Hematopoietic multipotent progenitor cell treated with erythropoietin and hydrocortisone succinate and interleukin-3 and kit ligand, for 8 days (in vitro differentiated cells): ENCODE measurements at regions not wholly inside any gene's neighbourhood (a gene's known extent, or its start where the extent isn't known, plus 50 kb on each side); places are given as distances from the start of the nearest gene placed in this dataset.
"Not testable (repeated sequence)": the region's sequence is repeated elsewhere in the genome, so short reads cannot be mapped to it uniquely, and the experiment has no call there.

Source experiments
- DNase-seq: peaks from one replicate; pipeline ENCODE4 v3.0.0-alpha.2; 2015

DNA sequence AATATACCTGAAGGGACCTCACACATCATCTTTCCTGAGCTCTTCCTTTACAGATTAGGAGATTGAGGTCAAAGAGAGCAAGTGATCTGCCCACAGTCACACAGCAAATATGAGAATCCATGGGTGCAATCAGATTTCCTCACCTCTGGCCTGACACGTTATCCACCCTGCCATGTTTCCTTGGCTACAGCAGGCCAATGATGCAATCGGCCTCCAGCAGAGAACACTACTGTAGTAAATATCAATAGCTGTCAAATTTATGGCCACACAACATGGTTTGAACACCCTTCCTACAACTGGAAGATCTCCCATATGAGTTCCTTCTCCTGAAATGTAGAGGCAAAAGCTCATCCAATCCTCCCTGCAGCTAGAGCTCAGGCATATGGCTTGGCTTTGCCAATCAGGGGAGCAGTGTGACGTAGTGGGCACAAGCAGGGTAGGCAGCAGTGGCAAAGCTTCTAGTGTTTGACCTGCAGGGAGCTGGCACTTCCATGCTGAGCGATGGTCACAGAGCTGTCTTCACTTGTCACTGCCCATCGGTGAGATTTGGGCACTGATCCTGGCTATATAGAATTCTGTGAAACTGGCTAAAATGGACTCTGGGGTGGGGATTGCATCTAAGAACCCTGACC lies 271.3 kb downstream of the TJP1 start:
- no peak for DNase-seq

- DNase-seq: no peak
Measured at GRCh38 chr15:29548006-29548405, 274.3 kb downstream of the TJP1 start.

- DNase-seq: no peak
Measured at GRCh38 chr15:29544513-29545128, 275.0 kb upstream of the NSMCE3 start.

- DNase-seq: no peak
Measured at GRCh38 chr15:29542994-29543393, 273.4 kb upstream of the NSMCE3 start.

DNA sequence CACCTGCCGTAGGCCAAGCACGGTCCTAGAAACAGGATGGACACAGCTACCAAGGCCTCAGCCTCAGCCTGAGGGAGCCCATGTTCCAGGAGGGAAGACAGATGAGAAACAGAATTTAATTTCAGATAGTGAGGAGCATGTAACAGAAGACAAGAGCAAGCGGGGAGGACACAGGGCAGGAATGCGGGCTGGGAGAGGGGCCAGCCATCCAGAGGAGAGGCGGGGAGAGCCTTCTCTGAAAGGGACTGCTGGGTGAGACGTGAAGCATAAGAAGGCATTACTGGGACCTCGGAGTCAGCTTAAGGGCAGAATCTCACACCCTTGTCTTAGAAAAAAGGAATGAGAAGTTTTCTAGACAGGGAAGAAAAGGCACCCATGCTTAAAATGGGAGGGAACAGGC lies 271.7 kb upstream of the NSMCE3 start:
- no peak for DNase-seq

DNA sequence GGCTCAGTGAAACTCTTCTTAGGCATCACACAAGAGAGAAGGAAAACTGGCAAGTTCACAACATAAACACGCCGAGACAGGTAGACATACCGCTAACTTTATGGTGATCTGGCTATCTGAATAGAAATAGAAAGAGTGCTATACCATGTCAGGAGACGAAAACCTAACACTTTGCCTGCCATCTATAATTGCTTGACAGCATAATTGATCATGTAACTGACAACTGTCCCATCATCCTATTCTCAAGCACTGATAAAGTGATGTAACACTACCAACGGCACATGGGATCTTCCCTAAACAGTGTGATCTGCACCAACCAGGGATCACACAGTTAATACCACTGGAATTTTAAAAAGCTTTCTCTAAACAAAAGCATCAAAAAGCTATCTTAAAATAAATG lies 270.9 kb upstream of the NSMCE3 start:
- DNase-seq: no peak

DNA sequence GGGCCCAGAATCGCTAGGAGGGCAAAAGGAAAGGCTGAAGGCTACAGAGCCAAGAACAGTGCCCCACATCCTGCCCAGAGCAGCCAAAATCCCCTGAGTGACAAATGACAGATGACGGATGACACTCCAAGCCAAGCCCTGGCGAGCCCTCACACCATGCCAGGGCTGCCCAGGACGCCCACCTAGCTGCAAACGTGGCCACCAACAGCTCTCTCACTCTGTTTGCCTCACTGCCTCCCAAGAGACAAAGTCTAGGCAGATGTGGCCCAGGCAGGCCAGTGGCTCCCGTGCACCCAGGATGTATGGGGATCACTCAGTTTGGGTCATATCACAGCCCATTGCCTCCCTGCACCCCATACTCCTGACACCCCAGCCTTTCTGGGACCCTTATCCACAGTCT lies 270.1 kb upstream of the NSMCE3 start:
- DNase-seq: no peak

GRCh38 chr15:29538044-29538443 lies 268.4 kb upstream of the NSMCE3 start:
- DNase-seq: no peak

- no peak for DNase-seq
Measured at GRCh38 chr15:29535952-29536351, 266.3 kb upstream of the NSMCE3 start.

DNA sequence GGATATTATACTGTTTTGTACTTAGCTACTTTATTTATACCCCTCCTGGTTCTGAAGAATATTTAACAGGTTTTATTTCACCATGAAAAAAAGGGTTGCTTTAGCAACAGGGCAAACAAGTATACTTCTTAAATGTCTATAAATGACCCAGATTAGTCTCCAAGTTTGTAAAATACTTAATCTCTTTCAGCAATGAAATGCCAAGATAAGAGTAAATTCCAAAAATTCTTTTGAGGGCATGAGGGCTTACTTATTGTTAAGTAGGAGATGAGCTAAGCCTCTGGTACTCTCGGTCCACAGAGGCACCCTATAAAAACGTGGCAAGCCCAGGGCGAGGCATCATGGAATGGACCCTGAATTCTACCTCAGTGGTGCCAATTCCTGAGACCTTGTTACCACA lies 264.8 kb upstream of the NSMCE3 start:
- no peak for DNase-seq

- no peak for DNase-seq
Measured at GRCh38 chr15:29533647-29534046, 264.0 kb upstream of the NSMCE3 start.

GRCh38 chr15:29532296-29532695 lies 262.7 kb upstream of the NSMCE3 start:
- DNase-seq: no peak

- no peak for DNase-seq
Measured at GRCh38 chr15:29530966-29531365, 261.3 kb upstream of the NSMCE3 start.

DNA sequence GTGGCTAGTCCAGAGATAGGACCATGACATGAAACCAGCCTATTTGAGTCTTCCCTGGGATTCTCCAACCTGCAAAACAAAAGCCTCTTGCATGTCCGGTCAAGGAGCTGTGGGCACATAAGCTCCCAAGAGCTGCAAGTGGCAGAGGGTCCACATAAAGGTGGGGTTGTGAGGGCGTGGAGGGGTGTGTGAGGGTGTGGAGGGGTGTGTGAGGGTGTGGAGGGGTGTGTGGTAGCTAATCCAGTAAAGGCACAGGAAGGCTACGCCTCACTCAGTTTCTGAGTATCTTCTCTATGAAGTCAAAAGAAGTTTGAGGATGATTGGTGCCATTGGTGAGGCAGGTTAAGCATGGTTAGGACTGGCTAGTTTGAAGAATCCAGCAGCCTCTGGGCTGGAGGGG lies 259.4 kb upstream of the NSMCE3 start:
- no peak for DNase-seq

- no peak for DNase-seq
Measured at GRCh38 chr15:29528276-29528675, 258.7 kb upstream of the NSMCE3 start.

- no peak for DNase-seq
Measured at GRCh38 chr15:29526802-29527201, 257.2 kb upstream of the NSMCE3 start.

DNA sequence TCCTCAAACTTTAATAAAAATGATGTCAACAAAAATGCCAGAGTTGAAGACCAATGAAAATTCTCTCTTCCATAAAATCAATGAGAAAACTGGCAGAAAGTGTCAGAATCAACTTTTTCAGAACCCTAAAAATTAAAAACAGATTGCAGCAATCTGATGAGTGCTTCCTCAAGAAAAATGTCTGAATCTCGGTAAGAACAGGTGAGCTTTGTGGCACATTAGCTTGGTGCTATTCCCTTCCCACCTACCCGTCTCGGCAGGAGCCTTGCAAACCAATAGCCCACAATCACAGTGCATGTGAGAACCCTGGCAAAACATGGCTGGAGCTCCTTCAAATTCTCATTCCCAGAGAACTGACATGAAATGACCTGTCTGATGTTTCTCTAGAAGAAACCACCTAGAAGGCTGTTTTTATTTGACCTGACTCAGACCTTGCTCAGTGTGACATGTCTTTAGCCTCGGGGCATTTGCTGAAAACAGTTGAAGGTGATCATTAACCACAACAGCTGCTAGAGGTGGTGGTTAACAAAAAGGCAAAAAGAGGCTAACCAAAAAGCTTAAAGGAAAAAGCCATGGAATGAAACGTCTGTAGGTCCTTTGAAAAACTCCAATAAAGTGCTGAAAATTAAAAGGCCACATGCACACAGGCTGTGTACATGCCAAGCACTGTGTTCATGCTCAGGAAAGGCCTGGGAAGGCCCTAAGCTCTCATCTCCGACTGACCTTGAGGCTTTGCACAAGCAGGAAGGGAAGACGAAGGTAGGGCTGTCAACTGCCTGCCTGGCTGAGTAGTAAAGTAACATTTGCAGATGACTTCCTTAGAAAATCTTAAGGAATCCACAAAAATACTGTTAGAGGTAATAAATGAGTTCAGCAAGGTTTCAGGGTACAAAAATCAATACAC lies 253.0 kb upstream of the NSMCE3 start:
- no peak for DNase-seq

GRCh38 chr15:29518442-29518841 lies 248.8 kb upstream of the NSMCE3 start:
- no peak for DNase-seq

DNA sequence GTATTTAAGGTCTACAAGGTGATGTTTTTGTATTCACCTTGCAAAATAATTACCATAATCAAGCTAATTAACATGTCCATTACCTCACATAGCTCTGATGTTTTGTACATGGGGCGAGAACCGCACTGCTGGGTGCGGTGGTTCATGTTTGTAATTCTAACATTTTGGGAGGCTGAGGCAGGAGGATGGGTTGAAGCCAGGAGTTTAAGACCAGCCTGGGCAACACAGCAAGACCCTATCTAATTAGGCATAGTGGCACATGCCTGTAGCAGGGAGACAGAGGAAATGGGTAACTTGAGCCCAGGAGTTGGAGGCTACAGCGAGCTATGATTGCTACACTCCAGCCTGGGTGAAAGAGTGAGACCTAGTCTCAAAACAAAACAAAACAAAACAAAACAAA lies 248.2 kb upstream of the NSMCE3 start:
- DNase-seq: no peak

DNA sequence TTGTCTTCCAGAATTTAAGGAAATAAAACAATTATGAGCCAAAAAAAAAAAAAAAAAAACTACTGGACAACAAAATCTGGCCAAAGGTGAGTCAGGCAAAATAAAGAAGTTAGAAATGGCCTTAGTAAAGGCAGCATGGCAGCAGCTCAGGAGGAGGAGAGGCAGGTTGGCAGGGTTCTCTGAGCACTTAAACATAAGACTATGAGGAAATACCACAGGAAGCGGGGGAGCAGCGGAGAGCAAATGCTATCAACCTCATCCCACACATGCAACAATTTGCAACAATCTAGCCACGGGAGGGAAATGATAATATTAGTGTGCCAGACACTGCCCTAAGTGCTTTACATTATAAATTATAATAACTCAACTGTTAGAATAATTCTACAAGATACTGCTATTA lies 247.3 kb upstream of the NSMCE3 start:
- DNase-seq: no peak

- no peak for DNase-seq
Measured at GRCh38 chr15:29514926-29515325, 245.3 kb upstream of the NSMCE3 start.

DNA sequence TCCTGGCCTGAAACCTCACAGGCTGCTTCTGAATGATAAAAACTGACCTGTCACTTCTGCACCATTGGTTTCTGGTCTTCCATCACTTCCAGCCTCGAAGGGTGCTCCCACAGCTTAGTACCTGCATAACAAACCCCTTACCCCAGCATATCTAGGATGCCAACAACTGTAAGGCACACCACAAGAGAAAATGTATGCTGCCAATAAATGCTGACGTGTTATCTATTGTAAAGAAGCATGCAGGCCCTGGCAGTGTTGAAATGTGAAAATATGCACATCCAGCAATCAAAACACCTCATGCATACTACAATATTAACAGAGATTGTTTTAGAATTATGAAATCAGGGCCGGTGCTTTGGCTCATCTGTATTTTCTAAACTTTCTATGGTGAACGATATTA lies 242.0 kb upstream of the NSMCE3 start:
- no peak for DNase-seq

DNA sequence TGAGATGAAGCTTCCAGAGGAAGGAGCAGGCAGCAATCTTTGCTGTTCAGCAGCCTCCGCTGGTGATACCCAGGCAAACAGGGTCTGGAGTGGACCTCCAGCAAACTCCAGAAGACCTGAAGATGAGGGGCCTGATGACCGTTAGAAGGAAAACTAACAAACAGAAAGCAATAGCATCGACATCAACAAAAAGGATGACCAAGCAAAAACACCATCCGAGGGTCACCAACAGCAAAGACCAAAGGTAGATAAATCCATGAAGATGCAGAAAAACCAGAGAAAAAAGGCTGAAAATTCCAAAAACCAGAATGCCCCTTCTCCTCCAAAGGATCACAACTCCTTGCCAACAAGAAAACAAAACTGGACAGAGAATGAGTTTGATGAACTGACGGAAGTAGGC lies 235.9 kb upstream of the NSMCE3 start:
- not testable (repeated sequence) for DNase-seq
